ENCODE measurements at regions not wholly inside any gene's neighbourhood (a gene's known extent, or its start where the extent isn't known, plus 50 kb on each side); places are given as distances from the start of the nearest gene placed in this dataset.
A peak's percentile ranks its signal among the peaks of the same experiment; 100 is the strongest.

- H3K9me3 ChIP-seq (replicated peaks in 1 of 3) = no peaks in the 10 kb centered on the region
- no peak for DNase-seq
- H3K27me3 ChIP-seq = no peaks in the 10 kb centered on the region
- no peaks in the 10 kb centered on the region for H3K36me3 ChIP-seq (replicated peaks in 1 of 2)
- no peak for TF ChIP-seq POLR2A (IDR thresholded peaks at IDR 0.05)
- TF ChIP-seq CTCF (IDR thresholded peaks at IDR 0.05) = no peak
- intact Hi-C loops (cut with DNase I) = no loop called here
- no peaks in the 10 kb centered on the region for H3K4me1 ChIP-seq (replicated peaks in 1 of 2)
- 84 to 94% (median 92%) methylated on average over 2 of the region's 2 CpGs for WGBS, 4 donors
- H3K27ac ChIP-seq = no peak overlapping the region
- H3K4me3 ChIP-seq = no peak overlapping the region
These were observed 173.6 kb upstream of the SGK1 start for GRCh38 chr6:134491477-134491876.

GRCh38 chr6:134482593-134483270 lies 164.8 kb upstream of the SGK1 start:
- Histone ChIP-seq H3K27me3 (no peaks in the 10 kb centered on the region), H3K36me3 (replicated peaks in 1 of 2) (no peaks in the 10 kb centered on the region), H3K4me1 (replicated peaks in 1 of 2) (no peaks in the 10 kb centered on the region), H3K9me3 (replicated peaks in 1 of 3) (no peaks in the 10 kb centered on the region), H3K27ac (peak overlapping the region in 1 of 5 donors; percentile 32), H3K4me3 (no peak overlapping the region)
- DNase-seq = peak in 5 of 7 donors; percentile 24 to 56 (median 26)
- 61 to 68% (median 65%) methylated on average over 12 of the region's 12 CpGs for WGBS, 4 donors
- intact Hi-C loops (cut with DNase I) = no loop called here
- TF ChIP-seq POLR2A (IDR thresholded peaks at IDR 0.05) (no peak), CTCF (IDR thresholded peaks at IDR 0.05) (no peak)

- no peaks in the 10 kb centered on the region for H3K36me3 ChIP-seq (replicated peaks in 1 of 2)
- intact Hi-C loops (cut with DNase I) = no loop called here
- H3K27me3 ChIP-seq = no peaks in the 10 kb centered on the region
- no peaks in the 10 kb centered on the region for H3K4me1 ChIP-seq (replicated peaks in 1 of 2)
- no peak overlapping the region for H3K4me3 ChIP-seq
- H3K27ac ChIP-seq = no peak overlapping the region
- no peak for TF ChIP-seq POLR2A (IDR thresholded peaks at IDR 0.05)
- TF ChIP-seq CTCF (IDR thresholded peaks at IDR 0.05) = no peak
- DNase-seq = no peak
- 84 to 92% (median 89%) methylated on average over 6 of the region's 6 CpGs for WGBS, 4 donors
- no peaks in the 10 kb centered on the region for H3K9me3 ChIP-seq (replicated peaks in 1 of 3)
These were observed 164.1 kb upstream of the SGK1 start for GRCh38 chr6:134481966-134482365.

GRCh38 chr6:134480593-134480992 lies 162.7 kb upstream of the SGK1 start:
- H3K36me3 ChIP-seq (replicated peaks in 1 of 2) = no peaks in the 10 kb centered on the region
- intact Hi-C loops (cut with DNase I) = no loop called here
- 56 to 71% (median 66%) methylated on average over 1 of the region's 1 CpG for WGBS, 4 donors
- no peak for DNase-seq
- H3K4me1 ChIP-seq (replicated peaks in 1 of 2) = no peaks in the 10 kb centered on the region
- H3K27ac ChIP-seq = no peak overlapping the region
- TF ChIP-seq CTCF (IDR thresholded peaks at IDR 0.05) (no peak), POLR2A (IDR thresholded peaks at IDR 0.05) (no peak)
- H3K27me3 ChIP-seq = no peaks in the 10 kb centered on the region
- H3K4me3 ChIP-seq = no peak overlapping the region
- no peaks in the 10 kb centered on the region for H3K9me3 ChIP-seq (replicated peaks in 1 of 3)

Data from adrenal gland (tissue), 9 donors.